GM12875 (cell line): ENCODE measurements at regions not wholly inside any gene's neighbourhood (a gene's known extent, or its start where the extent isn't known, plus 50 kb on each side); places are given as distances from the start of the nearest gene placed in this dataset.

Experiments
- H3K4me3 ChIP-seq: one replicate; pipeline ENCODE4 v1.5.1; 2011; ENCODE audit warnings: low read depth, low read length, control low read depth
- TF ChIP-seq, protein P1 (sequence below): IDR thresholded peaks from 2 replicates; pipeline ENCODE4 v1.5.1; 2011; ENCODE audit warnings: low read depth, mild to moderate bottlenecking, control low read depth, inconsistent platforms, low read length, moderate library complexity, borderline replicate concordance; ENCODE audit not compliant: insufficient read depth

DNA sequence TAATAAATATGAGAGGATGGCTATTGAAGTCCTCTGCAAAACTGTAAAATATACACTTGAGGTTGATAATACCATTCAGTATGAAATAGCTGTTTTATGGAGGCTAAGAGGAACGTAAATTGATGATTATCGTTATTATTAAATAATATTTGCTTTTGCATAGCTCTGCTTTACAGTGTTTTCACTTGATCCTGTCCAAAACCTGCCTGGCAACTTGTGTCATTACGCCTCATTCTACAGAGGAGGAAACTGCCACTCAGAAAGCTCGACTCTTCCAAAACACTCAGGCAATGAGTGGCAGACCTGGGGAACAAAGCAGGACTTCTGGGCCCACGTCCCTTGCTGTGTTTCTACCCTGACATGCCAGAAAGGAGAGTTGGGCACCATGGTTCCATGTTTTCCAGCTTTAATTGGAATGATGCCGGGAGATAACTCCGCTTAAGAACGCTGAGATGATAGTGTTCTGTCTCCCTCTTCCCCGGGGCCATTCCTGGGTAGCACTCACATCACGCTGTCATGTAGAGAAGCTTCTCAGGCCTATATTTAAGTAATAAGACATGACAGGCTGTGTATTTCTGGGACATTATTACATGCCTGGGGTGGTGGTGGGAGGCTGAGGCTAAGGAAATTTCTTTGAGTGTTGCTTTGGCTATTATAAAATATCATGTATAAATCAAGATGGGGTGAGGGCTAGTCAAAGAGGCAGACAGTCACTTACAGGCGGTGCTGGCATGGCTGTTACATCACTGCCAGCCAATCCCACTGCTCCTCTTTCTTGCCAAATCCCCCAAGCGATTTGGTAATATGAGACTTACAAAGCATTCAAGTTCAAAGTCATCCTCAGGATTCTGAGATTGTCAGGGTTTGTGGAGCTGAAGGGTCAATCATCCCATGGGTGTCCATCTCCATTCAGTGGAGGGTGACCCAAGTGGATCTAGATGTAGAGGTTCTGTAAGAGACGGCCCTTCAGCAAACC, 501.7 kb downstream of the INSC start:
- H3K4me3 ChIP-seq, result no peak overlapping the region
- TF ChIP-seq, protein P1, sequence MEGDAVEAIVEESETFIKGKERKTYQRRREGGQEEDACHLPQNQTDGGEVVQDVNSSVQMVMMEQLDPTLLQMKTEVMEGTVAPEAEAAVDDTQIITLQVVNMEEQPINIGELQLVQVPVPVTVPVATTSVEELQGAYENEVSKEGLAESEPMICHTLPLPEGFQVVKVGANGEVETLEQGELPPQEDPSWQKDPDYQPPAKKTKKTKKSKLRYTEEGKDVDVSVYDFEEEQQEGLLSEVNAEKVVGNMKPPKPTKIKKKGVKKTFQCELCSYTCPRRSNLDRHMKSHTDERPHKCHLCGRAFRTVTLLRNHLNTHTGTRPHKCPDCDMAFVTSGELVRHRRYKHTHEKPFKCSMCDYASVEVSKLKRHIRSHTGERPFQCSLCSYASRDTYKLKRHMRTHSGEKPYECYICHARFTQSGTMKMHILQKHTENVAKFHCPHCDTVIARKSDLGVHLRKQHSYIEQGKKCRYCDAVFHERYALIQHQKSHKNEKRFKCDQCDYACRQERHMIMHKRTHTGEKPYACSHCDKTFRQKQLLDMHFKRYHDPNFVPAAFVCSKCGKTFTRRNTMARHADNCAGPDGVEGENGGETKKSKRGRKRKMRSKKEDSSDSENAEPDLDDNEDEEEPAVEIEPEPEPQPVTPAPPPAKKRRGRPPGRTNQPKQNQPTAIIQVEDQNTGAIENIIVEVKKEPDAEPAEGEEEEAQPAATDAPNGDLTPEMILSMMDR, result no peak

- TF ChIP-seq, protein P1, result no peak
- H3K4me3 ChIP-seq, result no peak overlapping the region
Observed at GRCh38 chr11:15617126-15617525, 502.4 kb downstream of the INSC start.

DNA sequence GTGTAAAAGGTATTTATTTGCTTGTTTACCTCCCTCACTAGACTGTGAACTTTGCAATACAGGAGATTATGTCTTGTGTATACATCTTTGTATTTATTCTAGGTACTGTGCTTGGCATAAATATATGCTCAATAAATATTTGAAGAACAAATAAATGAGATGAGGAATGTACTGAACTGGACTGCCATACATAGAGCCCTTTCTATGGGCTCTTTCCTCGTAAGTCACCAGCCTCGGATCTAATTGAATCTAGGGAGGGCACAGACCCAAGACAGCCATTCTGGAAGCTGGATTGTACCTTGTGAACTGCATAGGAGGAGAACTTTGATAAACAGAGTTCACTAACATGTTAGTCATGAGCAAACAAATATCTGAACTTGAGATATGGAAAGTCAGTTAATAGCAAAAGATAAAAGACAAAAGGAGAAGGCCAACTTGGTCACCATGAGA, 503.9 kb downstream of the INSC start:
- no peak overlapping the region for H3K4me3 ChIP-seq
- TF ChIP-seq, protein P1, result no peak

DNA sequence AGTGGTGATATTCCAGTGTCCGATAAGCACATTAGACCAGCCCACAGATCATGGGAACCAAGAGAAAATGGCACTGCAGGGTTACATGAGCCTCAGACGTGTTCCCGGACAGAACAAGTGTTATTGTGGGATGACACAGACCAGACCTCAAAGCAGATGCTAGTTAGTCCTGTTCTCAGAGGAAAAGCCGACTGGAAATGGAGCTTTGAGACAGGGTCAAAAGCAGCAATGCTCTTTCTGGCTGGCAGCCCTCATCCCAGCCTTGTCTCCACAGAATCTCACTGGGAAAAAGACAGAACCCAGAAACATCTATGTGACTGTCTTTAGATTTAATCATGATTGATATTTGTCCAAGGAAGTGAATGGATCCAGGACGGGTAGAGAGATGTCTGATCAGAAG, 506.8 kb downstream of the INSC start:
- no peak overlapping the region for H3K4me3 ChIP-seq
- TF ChIP-seq, protein P1, result no peak

DNA sequence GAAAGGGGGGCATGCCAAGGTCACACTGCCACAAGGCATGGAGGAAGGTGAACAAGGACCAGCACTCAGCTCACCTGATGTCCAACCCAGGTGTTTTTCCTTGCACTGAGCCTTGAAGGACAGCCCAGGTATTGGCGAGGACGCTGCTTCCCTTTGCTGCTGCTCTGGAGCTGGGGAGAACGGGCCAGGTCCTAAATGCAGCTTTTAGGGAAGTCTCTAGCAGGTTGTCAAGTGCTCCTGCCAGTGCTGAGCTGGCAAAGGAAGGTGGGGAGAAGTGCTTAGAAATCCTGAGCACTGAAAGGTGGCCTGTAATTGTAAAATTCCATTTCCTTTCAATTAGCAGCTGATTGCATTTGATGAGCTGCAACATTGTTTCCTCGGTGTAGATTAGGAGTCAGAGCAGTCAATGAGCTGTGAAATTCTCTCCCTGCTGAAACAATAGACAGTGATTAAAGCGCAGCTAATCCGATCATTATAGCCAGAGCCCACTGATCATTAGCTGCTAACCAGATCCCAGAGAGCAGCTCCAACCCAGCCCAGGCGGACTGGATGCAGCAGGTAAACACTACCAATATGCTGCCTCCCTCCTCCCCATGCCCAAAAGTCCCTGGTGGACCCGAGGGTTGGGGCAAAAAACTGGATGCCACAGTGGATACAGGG, 507.6 kb downstream of the INSC start:
- no peak overlapping the region for H3K4me3 ChIP-seq
- TF ChIP-seq, protein P1, result no peak

- no peak overlapping the region for H3K4me3 ChIP-seq
- TF ChIP-seq, protein P1, result no peak
Observed at GRCh38 chr11:15624701-15625100, 510.0 kb downstream of the INSC start.
